ENCODE measurements at regions not wholly inside any gene's neighbourhood (a gene's known extent, or its start where the extent isn't known, plus 50 kb on each side); places are given as distances from the start of the nearest gene placed in this dataset.

DNA sequence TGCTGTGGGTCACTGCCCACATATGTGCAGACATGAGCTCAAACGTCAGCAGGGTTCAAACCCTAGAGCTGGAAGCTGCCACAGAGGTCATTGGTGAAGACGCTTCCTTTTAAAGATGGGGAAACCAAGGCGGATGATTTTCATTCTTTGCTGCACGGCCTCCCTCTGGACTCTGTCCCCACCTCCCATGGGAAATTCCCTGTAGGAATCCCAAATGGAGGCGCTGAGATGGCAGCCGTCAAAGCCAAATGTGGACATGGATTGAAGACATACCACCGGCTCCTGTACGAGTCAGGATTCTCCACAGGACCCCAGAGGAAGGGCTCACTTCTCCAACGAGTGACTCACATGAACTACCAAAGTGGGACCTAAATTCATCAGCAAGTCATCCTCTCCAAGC, 286.4 kb downstream of the CRLF2 start:
- H2BK120ac ChIP-seq (ENCODE audit: low read depth, low read length): no peak overlapping the region
- H3K23ac ChIP-seq (ENCODE audit: low read depth, low read length): no peak overlapping the region
- no peaks in the 10 kb centered on the region for H3K79me1 ChIP-seq (ENCODE audit: low read depth in 1 of 2, low read length in 2 of 2)
- H4K20me1 ChIP-seq (ENCODE audit: insufficient read depth, low read length): no peaks in the 10 kb centered on the region
- no peak overlapping the region for H2AFZ ChIP-seq (replicated peaks; ENCODE audit: low read length, poor library complexity)
- H3K9ac ChIP-seq (ENCODE audit: low read depth, low read length): no peak overlapping the region
- no peak overlapping the region for H2BK5ac ChIP-seq (ENCODE audit: low read depth, low read length, poor library complexity, severe bottlenecking)
- BruUV-seq (replicated peaks): no TSS peak
- no peak overlapping the region for H3K56ac ChIP-seq (ENCODE audit: extremely low read depth, insufficient read depth, low read length)
- no peak overlapping the region for H3K4ac ChIP-seq (ENCODE audit: low read depth, low read length)
- no peak overlapping the region for H2BK15ac ChIP-seq (ENCODE audit: low read depth, low read length)
- no peak overlapping the region for H3K27ac ChIP-seq (ENCODE audit: insufficient read depth, low read length)
- H2AK9ac ChIP-seq (replicated peaks; ENCODE audit: low read depth, low read length, poor library complexity): no peak overlapping the region
- ATAC-seq (ENCODE audit: low read depth) (no peak), DNase-seq (no peak)
- H2AK5ac ChIP-seq (ENCODE audit: low read depth, low read length): no peak overlapping the region
- no peaks in the 10 kb centered on the region for H3K36me3 ChIP-seq (ENCODE audit: control insufficient read depth, insufficient read depth, low read length)
- POLR2A ChIA-PET (ENCODE audit: unreplicated experiment): no interaction called here
- H4K5ac ChIP-seq (ENCODE audit: low read depth, low read length): no peak overlapping the region
- H3K9me3 ChIP-seq (ENCODE audit: control insufficient read depth, insufficient read depth, low read length): peaks cover 14% of the 10 kb centered on the region
- no peak overlapping the region for H2BK20ac ChIP-seq (ENCODE audit: low read depth, low read length)
- no peak overlapping the region for H4K91ac ChIP-seq (ENCODE audit: insufficient read depth, low read depth, low read length)
- no peak overlapping the region for H3K4me2 ChIP-seq (ENCODE audit: low read depth, low read length)
- H3K4me1 ChIP-seq (ENCODE audit: control insufficient read depth, insufficient read depth, low read length): no peaks in the 10 kb centered on the region
- H3K4me3 ChIP-seq (ENCODE audit: insufficient read depth, low read depth, low read length): no peak overlapping the region
- in situ Hi-C loops (cut with MboI; ENCODE audit: low sequenced_read_pairs) (no loop called here), intact Hi-C loops (cut with micrococcal nuclease) (no loop called here), dilution Hi-C loops (cut with HindIII; ENCODE audit: low sequenced_read_pairs, unreplicated experiment) (no loop called here)
- no peaks in the 10 kb centered on the region for H3K9me1 ChIP-seq (ENCODE audit: insufficient read depth, low read length)
- WGBS, 2 experiments (ENCODE audit: extremely low coverage in 2 of 2, insufficient read length in 1 of 2): 50% methylated on average over 2 of the region's 9 CpGs; no CpG with 5 or more reads in 1 of the 2 experiments
- CTCF ChIA-PET: no interaction called here
- no peak overlapping the region for H3K18ac ChIP-seq (ENCODE audit: low read depth, low read length)
- H4K8ac ChIP-seq (ENCODE audit: low read depth in 2 of 2, low read length in 2 of 2): no peak overlapping the region
- no peak overlapping the region for H3K14ac ChIP-seq (replicated peaks; ENCODE audit: low read depth, low read length)
- no peaks in the 10 kb centered on the region for H3K27me3 ChIP-seq (ENCODE audit: control insufficient read depth, insufficient read depth, low read length)
- TF ChIP-seq, protein P1, sequence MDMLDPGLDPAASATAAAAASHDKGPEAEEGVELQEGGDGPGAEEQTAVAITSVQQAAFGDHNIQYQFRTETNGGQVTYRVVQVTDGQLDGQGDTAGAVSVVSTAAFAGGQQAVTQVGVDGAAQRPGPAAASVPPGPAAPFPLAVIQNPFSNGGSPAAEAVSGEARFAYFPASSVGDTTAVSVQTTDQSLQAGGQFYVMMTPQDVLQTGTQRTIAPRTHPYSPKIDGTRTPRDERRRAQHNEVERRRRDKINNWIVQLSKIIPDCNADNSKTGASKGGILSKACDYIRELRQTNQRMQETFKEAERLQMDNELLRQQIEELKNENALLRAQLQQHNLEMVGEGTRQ (IDR thresholded peaks at IDR 0.05; ENCODE audit: low read depth, low read length): no peak
- TF ChIP-seq CEBPB (IDR thresholded peaks at IDR 0.05; ENCODE audit: low read depth, low read length): no peak
- TF ChIP-seq, protein P2, sequence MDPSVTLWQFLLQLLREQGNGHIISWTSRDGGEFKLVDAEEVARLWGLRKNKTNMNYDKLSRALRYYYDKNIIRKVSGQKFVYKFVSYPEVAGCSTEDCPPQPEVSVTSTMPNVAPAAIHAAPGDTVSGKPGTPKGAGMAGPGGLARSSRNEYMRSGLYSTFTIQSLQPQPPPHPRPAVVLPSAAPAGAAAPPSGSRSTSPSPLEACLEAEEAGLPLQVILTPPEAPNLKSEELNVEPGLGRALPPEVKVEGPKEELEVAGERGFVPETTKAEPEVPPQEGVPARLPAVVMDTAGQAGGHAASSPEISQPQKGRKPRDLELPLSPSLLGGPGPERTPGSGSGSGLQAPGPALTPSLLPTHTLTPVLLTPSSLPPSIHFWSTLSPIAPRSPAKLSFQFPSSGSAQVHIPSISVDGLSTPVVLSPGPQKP (IDR thresholded peaks at IDR 0.05; ENCODE audit: borderline replicate concordance, low read depth, low read length): no peak
